KOPT-K1 (cell line): ENCODE measurements at regions not wholly inside any gene's neighbourhood (a gene's known extent, or its start where the extent isn't known, plus 50 kb on each side); places are given as distances from the start of the nearest gene placed in this dataset.
"Not testable (repeated sequence)": the region's sequence is repeated elsewhere in the genome, so short reads cannot be mapped to it uniquely, and the experiment has no call there.

Experiments used
- H3K27ac ChIP-seq: fragments of 200-600 bp; sonication (generic); 2 replicates; pipeline ENCODE4 v1.5.1; 2016; ENCODE audit warnings: antibody characterized with exemption, mild to moderate bottlenecking, low read depth, low read length; ENCODE audit not compliant: poor library complexity, severe bottlenecking
- H3K36me3 ChIP-seq: fragments of 200-600 bp; sonication (generic); 2 replicates; pipeline ENCODE4 v1.5.1; 2017; ENCODE audit warnings: antibody characterized with exemption, mild to moderate bottlenecking, low read length, moderate library complexity; ENCODE audit not compliant: insufficient read depth
- H3K9me3 ChIP-seq: fragments of 200-600 bp; sonication (generic); 2 replicates; pipeline ENCODE4 v1.5.1; 2017; ENCODE audit warnings: antibody characterized with exemption, low read length, mild to moderate bottlenecking; ENCODE audit not compliant: insufficient read depth, poor library complexity, severe bottlenecking

DNA sequence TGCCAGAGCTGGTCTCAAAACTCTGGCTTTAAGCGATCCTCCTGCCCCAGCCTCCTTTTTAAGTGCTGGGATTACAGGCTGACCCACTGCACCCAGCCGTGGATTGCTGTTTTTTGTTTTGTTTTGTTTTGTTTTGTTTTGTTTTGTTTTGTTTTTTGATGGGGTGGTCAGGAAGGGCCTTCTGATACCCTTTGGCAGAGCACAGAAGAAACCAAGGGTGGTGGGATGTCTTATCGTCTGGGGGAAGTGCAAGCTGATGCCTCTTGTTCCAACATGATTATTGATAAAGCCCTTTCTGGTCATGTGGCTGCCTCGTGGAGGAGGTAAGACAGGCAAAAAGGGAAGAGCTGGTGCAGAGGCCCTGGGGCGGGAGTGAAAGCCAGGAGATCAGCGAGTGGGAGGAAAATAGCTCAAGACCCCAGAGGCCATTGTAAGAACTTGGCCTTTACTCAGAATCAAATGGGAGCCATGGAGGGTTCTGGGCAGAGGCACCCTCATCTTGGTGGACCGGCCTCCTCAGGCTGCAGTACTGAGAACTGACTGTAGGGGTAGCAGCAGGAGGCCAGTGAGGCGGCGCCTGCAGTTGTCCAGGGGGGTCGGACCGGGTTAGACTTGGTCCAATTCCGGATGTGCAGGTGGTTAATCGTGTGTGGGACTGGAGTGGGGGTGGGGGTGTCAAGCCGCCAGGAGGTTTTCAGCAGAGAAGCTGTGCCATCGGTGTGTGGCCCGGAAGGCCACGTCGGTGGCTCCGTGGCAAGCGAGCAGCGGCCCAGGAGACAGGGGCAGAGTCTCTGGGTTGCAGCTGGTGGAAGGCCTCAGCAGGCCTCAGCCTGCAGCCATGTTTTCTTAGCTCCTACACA is 84.4 kb upstream of the GSE1 start:
- Histone ChIP-seq H3K9me3 (no peaks in the 10 kb centered on the region), H3K27ac (no peak overlapping the region), H3K36me3 (no peaks in the 10 kb centered on the region)

- H3K9me3 ChIP-seq: no peaks in the 10 kb centered on the region
- H3K27ac ChIP-seq: no peak overlapping the region
- H3K36me3 ChIP-seq: no peaks in the 10 kb centered on the region
Observed at GRCh38 chr16:85529489-85530369, 83.4 kb upstream of the GSE1 start.

DNA sequence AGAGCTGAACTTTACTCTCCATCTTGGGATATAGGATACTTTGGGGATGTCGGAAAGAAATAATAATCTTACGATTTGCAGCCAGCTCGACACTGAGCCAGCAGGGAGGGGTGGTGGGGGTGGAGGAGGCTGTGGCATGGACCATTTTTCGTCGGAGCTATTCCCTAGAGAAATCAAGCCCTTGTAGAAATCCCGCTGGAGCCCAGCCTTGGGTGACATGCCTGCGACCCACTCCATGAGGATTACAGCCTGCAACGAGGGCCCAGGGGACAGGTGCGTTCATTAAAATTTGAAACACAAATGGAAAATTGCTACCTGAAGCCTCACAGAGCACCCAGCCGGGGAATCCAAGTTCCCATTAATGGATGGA is 82.8 kb upstream of the GSE1 start:
- Histone ChIP-seq H3K27ac (no peak overlapping the region), H3K36me3 (no peaks in the 10 kb centered on the region), H3K9me3 (no peaks in the 10 kb centered on the region)

DNA sequence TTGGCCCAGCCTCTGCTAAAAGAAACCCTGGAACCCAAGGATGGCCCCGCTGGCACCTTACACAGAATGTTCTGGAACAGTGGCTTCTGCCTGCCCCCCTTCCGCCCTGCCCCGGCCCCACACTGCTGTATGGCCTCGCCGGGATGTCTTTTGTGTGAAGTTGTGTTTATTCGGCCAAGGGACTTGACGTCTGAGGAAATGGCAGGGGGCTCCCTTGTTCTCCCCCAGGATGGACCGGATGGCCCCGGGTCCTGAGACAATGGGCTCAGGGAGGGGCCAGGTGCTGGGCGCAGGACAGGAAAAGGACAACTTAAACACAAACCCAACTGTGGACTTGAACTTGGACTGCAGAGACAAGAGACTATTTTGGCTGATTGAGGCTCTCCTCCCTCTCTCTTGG is 81.6 kb upstream of the GSE1 start:
- H3K36me3 ChIP-seq: no peaks in the 10 kb centered on the region
- H3K27ac ChIP-seq: no peak overlapping the region
- H3K9me3 ChIP-seq: no peaks in the 10 kb centered on the region

- Histone ChIP-seq H3K9me3 (no peaks in the 10 kb centered on the region), H3K27ac (no peak overlapping the region), H3K36me3 (no peaks in the 10 kb centered on the region)
Observed at GRCh38 chr16:85532147-85532546, 81.0 kb upstream of the GSE1 start.

- H3K9me3 ChIP-seq, H3K36me3 ChIP-seq, H3K27ac ChIP-seq: not testable (repeated sequence)
Observed at GRCh38 chr16:85533593-85533992, 79.5 kb upstream of the GSE1 start.

GRCh38 chr16:85534536-85535351 is 78.4 kb upstream of the GSE1 start:
- Histone ChIP-seq H3K36me3 (no peaks in the 10 kb centered on the region), H3K27ac (no peak overlapping the region), H3K9me3 (peaks cover 7% of the 10 kb centered on the region)

GRCh38 chr16:85535352-85536072 is 77.6 kb upstream of the GSE1 start:
- Histone ChIP-seq H3K36me3 (no peaks in the 10 kb centered on the region), H3K9me3 (peaks cover 15% of the 10 kb centered on the region), H3K27ac (peak overlapping the region; percentile 22)

DNA sequence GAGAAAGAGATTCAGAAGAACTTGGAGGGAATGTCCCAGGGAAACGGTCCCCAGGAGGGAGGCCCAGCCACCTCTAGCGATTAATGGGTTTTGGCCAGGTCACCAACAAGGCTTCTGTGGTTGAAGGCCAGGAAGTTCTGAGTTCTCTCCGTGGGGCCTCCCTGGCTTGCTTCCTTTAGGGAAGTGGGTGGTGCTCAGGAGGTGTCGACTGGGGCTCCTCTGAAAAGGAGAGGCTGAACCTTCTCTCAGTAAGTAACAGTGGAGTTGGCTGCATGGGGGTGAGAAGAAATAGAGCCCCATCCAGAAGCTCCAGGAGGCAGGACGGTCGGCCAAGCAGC is 77.1 kb upstream of the GSE1 start:
- Histone ChIP-seq H3K27ac (peak overlapping the region; percentile 22), H3K36me3 (no peaks in the 10 kb centered on the region)

GRCh38 chr16:85536411-85537330 is 76.5 kb upstream of the GSE1 start:
- peaks cover 16% of the 10 kb centered on the region for H3K9me3 ChIP-seq
- H3K36me3 ChIP-seq: no peaks in the 10 kb centered on the region
- peak overlapping the region; percentile 22 for H3K27ac ChIP-seq

More for the DNA sequence above, 77.1 kb upstream of the GSE1 start:
- peaks cover 16% of the 10 kb centered on the region for H3K9me3 ChIP-seq

- no peak overlapping the region for H3K27ac ChIP-seq
- H3K36me3 ChIP-seq: no peaks in the 10 kb centered on the region
- peaks cover 16% of the 10 kb centered on the region for H3K9me3 ChIP-seq
Observed at GRCh38 chr16:85537331-85537788, 75.8 kb upstream of the GSE1 start.

DNA sequence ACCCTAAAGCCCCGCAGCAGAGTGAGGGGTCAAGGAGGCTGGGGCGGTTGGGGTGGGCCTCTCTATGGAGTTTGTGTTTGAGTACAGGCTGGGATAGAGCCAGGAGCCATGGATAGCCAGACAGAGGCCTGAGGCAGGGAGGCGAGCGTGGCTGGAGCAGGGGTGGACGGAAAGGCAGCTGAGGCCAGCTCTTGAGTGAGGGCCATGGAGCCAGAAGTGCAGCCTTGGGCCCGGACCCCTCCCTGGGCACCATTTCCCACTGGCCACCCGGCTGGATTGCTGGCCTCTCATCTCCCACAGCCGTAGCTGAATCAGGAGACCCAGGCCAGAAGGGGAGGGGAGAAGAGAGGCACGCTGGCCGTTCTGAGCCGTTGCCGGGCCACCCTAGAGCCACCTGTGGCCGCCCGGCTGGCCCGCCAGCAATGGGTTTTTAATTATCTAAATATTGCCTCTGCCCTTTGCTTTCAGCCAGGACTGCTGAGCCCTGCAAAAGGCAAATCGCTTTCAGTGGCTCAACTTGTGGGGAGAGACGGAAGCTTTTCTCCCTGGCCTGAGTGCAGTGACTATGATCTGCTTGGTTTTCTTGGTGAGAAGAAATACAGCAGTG is 75.2 kb upstream of the GSE1 start:
- Histone ChIP-seq H3K27ac (no peak overlapping the region), H3K36me3 (no peaks in the 10 kb centered on the region), H3K9me3 (peaks cover 16% of the 10 kb centered on the region)

DNA sequence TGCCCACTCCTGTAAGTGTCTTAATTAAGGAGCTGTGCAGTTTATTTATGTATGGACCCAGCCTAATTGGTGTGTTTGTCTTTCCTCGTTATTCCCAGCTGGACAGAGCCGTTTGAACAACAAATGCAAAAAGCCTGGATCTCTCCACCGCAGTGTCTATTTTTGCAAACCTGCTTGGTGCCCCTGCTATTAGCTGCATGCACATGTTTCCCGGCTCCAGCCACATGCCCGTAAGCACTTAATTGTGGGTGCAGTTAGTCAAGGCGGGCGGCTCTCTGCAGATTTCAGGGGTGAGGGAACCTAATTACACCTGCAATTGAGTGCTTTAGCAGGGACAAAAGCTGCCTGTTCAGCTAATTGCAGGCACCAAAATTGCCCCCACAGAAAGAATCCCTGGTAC is 74.0 kb upstream of the GSE1 start:
- Histone ChIP-seq H3K9me3 (peaks cover 16% of the 10 kb centered on the region), H3K36me3 (no peaks in the 10 kb centered on the region), H3K27ac (no peak overlapping the region)
